Right lung (tissue), 2 donors: ENCODE measurements at regions not wholly inside any gene's neighbourhood (a gene's known extent, or its start where the extent isn't known, plus 50 kb on each side); places are given as distances from the start of the nearest gene placed in this dataset.
A peak's percentile ranks its signal among the peaks of the same experiment; 100 is the strongest.

Experiments used
- DNase-seq, 2 donors: peaks; one replicate each; pipeline ENCODE4 v3.0.0-alpha.2; 2013

DNA sequence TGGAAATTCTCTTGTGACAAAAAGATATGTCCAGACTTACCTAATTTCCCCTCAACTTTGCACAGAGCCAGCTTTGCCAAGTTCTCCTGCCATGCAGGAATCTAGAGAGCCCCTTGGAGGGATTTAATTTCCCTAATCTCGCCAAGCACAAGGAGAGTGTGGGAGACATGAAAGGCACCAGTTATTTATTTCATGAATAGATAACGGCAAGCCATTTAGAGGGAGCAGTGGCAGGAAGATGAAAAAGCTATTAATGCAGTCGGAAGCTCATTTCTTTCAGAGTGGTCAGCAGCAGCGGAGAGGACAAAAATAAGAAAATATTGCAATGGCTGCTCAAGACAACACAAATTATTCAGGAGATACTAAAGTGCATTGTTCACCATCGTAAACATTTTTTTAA is 150.9 kb upstream of the WSCD2 start:
- DNase-seq = no peak

DNA sequence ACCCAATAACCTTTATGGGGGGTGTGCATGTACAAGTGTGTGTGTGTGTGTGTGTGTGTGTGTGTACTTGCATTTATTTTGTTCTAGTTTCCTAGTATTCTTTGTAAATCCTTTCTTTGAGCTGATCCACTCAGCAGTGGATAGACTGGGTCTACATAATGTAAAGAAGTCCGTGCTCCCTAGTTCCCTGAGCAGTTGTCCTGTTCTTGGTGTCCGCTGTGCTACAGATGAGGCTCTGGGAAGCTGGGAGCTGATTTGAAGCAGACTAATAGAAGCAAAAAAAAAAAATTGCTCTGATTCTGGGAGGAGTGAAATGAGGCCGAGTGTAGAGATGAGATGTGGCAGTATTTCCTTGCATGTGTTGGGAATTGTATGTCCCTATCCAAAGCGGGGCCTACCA is 150.4 kb upstream of the WSCD2 start:
- no peak for DNase-seq

DNA sequence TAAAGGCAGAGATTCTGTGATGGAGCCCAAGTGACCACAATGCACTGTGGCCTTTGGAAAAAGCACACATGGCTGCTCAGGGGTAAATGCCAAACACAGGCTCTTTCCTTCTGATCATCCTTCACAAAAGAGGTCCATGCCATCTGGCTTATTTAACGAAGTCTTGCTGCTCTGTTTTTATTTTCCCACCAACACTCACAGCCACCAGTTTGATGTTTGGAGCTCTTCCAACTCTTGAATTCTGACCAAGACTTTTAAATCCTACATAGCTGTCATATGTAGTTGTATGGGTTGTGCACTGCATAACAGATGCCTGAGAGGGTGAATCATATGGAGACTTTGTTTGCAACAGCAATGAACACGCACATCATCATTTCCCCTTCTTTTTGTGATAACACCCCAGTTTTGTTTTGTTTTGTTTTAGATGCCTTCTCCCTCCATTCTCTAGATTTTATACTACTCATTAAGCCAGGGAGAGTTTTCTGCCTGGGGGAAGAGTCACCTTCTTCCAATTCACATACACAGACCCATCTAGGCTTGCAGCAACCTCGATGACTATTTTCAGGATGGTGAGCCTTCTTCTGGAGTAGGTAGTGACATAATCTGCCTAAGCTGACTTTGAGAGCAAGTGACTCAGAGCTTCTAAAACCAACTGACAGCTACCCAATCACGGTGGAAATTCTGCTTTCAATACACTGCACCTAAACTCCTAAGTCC is 145.2 kb upstream of the WSCD2 start:
- no peak for DNase-seq

DNA sequence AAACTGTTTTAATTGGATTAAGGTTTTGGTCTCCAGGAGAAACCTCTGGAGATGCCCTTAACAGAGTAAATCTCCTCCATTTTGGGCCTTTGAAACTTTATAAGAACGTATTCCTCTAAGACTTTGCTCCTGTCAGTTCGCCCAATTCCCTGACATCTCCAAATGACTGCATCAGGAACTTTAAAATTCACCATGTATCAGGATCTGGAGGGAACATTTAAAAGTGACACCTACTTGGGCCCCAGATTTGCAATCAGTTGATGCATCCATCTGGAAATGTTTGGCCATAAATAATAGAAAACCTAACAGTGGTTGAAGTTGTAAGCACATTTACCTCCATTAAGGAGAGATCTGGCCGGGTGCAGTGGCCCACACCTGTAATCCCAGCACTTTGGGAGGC is 144.1 kb upstream of the WSCD2 start:
- no peak for DNase-seq

DNA sequence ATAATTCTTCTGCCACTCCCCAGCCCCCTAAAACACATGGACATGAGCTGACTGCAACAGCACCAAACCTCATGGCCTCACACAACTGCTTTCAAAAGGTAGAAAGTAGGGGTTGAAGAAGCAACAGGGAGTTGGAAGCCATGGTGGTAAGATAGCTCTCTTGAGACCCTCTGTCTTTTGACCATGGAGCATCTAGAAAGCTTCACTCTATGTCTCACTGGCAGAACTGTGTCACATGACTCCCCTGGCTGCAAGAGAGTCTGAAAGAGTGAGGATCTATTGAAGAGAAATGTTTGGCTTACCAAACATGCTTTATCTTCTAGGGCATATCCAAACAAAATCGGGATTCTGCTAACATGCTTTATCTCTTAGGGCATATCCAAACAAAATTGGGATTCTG is 142.9 kb upstream of the WSCD2 start:
- no peak for DNase-seq

DNA sequence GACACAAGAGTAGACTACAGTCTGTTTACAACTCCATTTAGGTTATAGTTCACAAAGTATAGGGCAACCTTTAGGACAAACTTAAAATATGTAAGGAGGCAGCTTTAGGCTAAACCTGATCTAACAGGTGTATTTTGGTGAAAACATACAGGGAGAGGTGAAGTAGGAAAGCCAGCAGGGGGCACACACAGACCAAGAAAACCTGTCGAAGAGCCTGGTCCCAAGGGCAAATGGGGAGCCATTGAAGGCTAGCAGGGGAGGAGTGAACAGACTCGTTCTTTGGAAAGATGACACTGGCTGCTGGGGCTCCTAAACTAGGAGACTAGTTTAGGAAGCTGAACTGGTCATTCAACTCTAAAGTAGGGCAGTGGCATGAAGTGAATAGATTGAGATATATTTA is 138.8 kb upstream of the WSCD2 start:
- peak in 1 of 2 donors; percentile 2 for DNase-seq

DNA sequence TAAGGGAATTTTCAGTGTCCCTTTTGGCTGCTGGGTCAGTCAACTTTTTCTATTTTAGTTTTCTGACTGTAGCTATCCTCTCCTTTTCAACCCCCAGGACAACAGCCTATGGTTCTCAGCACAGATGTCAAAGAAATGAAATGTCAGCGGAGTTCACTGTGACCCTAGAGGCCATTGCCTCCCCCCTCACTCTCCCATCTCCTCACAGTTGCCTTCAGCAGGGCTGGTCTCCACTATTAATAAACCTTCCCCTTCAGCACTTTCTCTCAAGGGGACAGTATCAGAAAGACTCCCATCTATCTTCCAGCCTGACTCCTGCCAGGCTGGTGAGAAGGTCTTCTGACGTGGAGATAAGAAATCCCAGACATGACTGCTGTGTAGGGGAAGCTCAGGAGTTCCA is 137.1 kb upstream of the WSCD2 start:
- no peak for DNase-seq

DNA sequence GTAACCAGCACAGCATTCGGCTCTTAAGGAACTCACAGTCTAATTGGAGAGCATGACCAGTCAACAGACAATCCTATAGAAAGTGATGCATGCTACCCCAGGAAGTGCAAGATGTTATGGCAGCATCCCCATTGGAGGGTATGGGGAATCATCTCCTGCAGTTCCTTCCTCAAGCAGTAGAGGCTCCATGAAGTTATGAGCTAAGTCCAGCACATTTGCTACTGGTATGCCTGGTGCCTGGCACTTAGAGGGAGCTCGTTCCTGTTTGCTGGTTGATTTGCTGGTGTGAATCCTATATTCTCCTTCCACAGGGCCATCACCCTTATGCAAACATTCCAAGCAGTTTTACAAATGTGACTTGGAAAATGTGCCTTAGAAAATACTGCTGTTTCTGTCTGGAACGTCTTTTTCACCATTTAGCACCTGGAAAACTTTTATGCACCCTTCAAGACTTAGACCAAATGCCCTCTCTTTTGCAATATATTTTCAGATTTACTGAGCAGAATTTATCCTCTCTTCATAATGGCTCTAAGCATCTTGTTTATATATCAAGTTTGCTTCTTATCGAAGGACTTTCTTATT is 136.1 kb upstream of the WSCD2 start:
- DNase-seq = no peak

DNA sequence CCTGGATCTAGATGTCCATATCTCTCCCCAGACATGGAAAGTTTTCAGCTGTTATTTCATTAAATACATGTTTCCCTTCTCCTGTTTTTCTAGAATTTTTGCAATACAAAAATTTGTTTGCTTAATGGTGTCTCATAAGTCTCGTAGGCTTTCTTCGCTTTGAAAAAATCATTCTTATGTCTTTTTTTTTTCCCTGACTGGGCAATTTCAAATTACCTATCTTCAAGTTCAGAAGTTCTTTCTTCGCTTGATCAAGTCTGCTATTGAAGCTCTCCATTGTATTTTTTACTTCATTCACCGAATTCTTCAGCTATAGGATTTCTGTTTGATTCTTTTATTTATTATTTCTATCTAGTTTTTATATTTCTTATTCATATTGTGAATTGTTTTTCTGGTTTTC is 130.2 kb upstream of the WSCD2 start:
- no peak for DNase-seq

DNA sequence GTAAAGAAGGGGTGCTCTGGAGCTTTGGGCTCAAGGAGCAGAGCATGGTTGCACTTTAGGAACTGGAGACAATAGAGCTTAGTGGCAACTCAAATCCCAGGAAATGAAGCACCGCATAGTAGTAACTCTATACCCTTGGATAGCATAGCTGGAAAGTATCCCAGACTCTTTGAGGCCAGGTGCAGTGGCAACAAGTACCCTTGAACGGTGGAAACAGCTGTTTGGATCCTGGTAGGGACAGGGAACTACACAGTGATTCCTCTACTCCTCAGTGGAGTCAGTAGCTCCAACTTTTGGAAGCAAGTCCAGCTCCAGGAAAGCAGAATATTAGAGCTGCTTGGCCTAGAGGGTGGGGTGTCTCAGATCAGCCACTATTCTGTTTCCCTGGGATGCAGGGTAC is 129.0 kb upstream of the WSCD2 start:
- DNase-seq = no peak

DNA sequence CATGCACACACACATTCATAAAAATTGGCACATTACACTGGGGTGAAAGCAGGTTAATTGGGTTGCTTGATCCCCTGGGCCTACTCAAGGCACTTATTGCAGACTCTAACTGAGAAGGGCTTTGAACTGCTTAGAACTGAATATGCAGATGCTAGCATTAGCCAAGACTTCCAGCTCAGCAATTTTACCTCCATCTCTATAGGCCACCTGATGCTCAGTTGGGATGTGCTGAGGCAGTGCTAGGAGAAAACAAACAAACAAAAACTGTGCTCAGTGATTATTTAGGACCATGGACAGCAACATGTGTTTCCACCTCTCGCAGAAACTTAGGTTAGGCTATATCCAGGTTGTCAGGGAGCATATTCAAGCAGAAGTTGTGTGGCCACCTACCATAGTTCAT is 124.8 kb upstream of the WSCD2 start:
- DNase-seq = peak in 1 of 2 donors; percentile 6

DNA sequence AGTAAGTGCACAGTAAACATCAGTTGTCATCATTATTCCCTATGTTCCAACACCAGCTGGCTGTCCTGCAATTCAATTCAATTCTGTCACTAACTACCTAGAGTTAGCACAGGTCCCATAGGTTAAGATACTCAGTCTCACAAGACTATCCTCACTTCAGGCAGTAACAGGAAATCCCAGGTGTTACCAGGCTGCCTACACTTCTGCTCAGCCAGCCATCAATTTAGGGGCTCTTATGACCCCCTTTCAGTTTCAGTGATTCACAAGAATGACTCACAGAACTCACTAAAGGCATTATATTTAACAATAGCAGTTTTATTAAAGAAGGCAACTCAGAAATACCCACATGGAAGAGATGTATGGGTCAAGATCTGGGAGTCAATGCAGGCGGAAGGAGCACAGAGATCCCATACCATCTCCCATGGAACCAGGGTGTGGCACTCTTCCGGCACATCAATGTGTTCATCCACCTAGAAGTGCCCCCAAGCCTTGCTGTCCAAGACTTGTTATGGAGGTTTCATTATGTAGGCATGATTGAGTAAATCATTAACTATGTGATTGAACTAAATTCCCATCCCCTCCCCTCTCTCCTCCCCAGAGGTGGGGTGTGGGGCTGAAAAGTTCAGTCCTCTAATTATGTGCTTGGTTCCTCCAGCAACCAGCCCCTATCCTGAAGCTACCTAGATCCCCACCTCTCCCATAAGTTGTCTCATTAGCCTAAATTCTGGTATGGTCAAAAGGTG is 120.8 kb upstream of the WSCD2 start:
- no peak for DNase-seq

DNA sequence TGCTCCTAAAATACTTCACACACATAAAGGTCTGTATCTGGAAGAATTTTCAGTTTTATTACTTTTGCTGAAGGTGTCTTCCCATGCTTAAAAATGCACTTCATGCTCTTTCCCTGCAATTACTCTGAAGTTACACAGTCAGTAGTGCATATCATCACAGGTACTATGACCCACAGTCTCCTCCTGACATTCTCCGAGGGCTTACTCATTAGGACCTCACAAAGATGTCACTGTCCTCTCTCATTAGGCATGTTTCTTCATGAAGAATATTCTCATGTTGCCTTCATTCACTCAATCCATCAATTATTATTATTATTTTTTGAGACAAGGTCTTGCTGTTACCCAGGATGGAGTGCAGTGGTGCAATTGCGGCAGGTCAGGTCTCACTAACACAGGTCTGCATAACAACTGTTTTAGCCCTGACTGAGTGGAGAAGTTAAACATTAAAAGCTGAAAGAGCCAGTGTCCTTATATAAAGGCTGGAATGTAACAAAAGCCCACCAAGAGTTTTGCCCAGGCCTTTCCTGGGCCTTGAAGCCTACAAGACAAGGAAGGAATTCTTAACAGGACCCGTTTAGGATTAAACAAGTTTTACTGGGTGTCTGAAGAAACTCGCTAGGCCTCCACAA is 119.5 kb upstream of the WSCD2 start:
- DNase-seq = no peak

DNA sequence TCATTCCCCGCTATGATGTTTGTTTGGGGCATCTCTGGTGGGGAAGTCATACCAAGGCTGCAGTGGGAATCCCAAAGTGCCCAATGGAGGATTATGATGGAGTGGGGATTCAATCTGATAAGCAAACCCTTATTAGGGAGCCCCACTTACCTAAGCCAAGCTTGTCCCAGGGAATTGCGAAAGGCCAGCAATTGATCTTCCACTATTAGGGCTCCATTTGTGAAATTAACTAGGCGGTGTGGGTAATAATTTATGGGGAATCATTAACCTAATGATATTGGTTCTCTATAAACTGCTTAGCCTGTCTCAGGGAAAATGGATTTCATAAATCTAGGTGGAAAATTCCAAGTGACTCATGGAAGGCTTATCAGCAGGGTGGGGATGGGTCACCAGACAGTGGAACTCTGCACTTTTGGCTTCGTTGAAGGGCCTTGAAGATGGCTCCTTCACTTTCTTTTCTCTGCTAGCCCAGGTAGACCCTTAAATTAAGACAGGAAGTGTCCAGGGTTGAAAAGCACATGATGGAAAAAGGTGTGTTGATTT is 113.0 kb upstream of the WSCD2 start:
- no peak for DNase-seq

DNA sequence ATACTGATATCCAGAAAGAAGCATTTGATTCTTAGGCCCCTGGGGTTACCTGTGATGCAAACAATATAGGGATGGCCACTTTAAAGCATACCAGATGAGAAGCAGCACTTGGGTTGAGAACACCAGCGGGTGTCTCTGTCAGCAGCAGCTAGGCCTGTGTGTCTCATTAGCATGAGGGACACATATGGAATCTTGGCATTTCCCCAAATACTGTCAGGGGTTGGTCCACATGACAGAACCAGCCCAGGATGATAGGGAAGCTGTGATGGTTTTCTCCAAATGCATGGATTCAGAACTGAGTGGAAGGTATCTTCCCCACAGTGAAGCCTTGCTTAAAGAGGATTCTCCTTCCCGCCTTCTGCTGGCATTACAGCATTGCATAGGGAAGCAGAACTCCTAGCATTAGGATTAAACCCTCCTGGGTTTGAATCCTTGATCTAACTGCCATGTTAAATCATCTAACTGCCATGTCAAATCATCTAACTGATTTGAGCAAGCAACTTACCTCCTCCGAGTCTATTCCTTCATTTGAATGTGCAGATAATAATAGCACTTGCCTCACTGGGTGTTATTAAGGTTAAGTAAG is 111.5 kb upstream of the WSCD2 start:
- DNase-seq = no peak

DNA sequence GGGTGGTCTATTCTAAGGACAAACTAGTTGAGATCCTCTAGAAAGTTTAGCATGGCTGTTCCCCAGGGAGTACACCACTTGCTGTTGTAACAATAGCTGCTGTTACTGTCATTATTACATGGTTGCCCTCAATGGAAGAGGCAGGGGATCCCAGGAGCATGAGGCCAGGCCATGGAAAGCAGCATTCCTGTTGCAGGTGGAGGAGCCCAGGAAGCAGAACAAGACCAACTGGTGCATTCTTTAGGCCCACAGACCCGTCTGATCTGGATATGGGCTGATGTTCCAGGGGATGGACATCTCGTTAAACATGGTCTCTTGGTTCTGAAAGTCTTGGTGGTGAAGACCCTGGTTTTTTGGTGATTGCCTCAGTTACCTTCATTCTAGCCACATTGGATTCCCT is 109.2 kb upstream of the WSCD2 start:
- DNase-seq = no peak

DNA sequence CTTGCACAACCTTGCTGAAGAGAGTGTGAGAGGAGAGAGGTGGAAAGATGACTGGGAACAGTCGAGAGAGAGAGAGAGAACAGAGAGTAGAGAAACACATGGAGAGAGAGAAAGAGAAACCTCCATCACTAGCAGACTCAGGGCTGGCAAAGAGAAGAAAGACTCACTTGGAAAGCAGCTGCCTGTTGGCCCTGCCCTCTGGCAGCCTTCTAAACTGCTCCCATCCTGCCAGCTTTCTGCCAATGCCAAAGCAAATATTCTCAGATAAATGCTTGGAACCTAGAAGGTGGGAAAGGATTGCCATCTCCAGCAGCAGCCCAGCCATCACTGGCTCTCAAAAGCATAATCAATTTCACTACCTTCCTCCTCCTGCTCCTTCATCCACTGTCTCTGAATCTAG is 107.9 kb upstream of the WSCD2 start:
- DNase-seq = no peak

DNA sequence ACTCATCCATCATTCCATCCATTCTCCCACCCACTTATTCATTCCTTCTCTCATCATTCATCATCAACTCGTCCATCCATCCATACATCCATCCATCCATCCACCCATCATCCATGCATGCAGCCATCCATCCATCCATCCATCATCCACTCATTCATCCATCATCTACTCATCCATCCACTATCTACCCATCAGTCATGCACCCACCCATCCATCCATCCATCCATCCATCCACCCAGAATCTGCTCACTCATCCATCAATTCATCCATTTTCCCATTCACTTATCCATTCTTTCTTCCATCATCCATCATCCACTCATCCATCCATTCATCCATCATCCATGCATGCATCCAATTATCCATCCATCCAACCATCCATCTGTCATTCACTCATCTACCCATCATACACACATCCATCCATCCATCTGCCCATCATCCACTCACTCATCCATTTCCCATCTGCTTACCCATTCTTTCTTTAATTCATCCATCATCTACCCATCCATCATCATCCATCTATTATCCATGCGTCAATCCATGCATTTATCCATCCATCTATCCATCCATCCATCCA is 107.1 kb upstream of the WSCD2 start:
- DNase-seq = no peak

DNA sequence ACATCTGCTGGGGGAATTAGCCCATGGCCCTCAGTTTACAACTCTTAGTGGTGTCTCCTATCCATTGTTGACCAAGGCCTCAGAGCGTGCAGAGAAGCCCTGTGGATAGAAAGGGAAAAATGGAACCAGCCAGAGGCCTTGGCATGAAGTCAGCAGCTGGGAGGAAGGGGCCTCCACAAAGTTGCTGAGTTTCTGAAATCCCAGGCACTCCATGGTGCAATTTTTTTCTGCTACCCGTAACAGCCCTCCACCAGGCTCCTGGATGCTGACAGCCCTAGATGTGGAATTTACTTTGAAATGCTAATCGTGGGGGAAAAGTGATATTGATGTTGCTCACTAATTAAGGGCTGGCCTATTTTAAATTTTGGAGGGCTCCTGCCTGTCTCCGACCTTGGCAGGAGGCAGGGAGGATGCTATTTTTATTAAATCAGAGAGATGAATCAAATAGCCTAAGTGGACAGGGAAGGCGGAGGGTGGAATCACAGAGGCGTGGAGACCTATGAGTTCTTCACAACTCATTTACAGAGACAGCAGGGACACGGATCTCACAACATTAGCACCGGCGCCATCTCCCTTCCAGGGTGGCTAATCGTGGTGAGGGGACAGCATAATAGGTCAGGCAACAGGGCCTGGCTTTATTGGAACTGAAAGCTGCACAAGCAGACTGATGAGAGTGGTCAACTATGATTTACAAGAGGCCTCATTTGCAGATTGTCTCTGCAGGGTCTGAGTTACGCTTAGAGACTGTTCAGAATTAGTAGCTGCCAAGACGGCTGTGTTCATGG is 99.8 kb upstream of the WSCD2 start:
- peak in 1 of 2 donors; percentile 12 for DNase-seq

DNA sequence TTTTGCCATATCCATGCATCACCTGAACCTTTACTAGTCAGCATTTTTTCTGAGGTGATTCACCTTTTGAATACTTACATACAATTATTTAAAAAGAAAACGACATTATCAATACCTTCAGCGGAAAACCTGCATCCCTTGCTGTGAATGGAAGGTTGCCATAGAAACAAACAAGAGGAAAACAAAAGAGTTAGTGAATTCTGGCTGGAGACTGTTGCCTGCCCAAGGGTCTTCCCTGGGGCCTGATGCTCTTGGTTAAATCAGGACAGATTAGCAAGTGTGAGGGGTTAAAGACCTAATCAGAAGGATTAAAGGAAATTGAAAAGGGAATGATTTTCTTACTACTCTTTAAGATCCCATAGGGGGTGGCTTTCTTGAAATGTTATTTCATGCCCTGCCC is 96.0 kb upstream of the WSCD2 start:
- DNase-seq = no peak

DNA sequence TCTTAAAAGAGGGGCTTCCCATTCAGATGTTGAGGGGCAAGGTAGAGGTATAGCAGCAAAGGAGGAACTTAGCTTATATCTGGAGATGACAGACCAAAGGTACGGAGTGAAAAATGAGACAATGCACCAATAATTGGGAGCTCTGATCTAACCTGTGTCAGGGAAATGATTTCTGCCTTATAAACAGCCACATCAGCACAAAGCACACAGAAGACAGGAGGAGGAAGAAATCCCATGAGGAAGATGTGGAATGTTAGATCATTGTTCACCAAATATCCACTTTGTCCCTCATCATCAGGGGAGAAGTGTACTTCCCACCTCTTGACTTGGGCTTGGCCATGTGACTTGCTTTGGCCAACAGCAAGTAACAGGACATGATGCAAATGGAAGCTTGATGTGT is 93.7 kb upstream of the WSCD2 start:
- DNase-seq = no peak
